ENCODE measurements at regions not wholly inside any gene's neighbourhood (a gene's known extent, or its start where the extent isn't known, plus 50 kb on each side); places are given as distances from the start of the nearest gene placed in this dataset.

DNA sequence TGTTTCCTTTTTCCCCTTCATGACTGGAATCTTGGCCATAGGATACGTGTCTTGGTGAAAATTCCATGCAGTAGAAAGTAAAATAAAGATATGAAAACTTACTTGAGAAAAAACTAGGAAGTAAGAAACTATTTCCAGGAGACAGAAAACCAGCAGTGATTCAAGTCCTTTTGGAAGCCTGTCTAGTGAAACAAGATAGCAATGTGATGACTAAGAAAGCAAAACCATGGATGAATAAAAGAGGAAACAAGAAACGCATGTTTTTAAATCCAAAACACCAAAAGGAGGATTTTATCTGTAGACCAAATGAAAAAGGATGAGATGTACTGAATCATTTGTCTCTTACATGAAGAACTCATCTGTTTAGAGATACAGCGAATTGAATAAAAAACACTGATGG, 1430.0 kb downstream of the ARAP2 start:
- DNase-seq = no peak
- Histone ChIP-seq H3K27me3 (no peaks in the 10 kb centered on the region), H3K9me3 (replicated peaks) (no peaks in the 10 kb centered on the region), H3K4me1 (no peaks in the 10 kb centered on the region), H3K27ac (no peak overlapping the region), H3K36me3 (no peaks in the 10 kb centered on the region), H3K4me3 (no peak overlapping the region)

DNA sequence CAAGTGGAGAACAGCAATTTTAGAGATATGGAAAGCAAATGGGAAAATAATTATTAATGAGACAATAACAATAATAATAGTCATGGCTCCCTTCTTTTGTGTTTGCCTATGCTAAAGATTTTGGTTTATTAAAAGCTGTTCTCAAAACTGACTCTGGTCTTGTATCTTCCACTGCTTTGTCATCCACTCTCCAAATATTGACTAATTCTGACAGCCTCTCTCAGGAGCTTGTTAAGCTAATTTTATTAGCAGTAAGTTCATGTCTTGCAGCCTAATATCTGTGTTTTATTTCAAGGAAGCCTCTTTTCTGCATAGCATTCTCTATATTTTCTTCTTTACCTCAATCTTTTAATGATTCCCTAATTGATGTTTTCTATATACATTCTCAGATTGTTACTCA, 1419.8 kb downstream of the ARAP2 start:
- no peak overlapping the region for H3K4me3 ChIP-seq
- H3K9me3 ChIP-seq (replicated peaks) = no peaks in the 10 kb centered on the region
- H3K36me3 ChIP-seq = no peaks in the 10 kb centered on the region
- DNase-seq = no peak
- H3K4me1 ChIP-seq = no peaks in the 10 kb centered on the region
- H3K27ac ChIP-seq = no peak overlapping the region
- H3K27me3 ChIP-seq = no peaks in the 10 kb centered on the region

DNA sequence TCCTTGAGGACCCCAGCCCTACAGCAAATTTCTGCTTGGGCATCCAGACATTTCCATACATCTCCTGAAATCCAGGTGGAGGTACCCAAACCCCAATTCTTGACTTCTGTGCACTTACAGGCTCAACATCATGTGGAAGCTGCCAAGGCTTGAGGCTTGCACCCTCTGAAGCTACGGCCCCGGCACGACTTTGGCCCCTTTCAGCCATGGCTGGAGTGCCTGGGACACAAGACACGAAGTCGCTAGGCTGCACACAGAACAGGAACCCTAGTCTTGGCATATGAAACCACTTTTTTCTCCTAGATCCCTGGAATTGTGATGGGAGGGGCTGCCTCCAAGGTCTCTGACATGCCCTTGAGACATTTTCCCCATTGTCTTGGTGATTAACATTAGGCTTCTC, 1417.7 kb downstream of the ARAP2 start:
- Histone ChIP-seq H3K9me3 (replicated peaks) (no peaks in the 10 kb centered on the region), H3K27ac (no peak overlapping the region), H3K36me3 (no peaks in the 10 kb centered on the region), H3K27me3 (no peaks in the 10 kb centered on the region), H3K4me3 (no peak overlapping the region), H3K4me1 (no peaks in the 10 kb centered on the region)
- no peak for DNase-seq

DNA sequence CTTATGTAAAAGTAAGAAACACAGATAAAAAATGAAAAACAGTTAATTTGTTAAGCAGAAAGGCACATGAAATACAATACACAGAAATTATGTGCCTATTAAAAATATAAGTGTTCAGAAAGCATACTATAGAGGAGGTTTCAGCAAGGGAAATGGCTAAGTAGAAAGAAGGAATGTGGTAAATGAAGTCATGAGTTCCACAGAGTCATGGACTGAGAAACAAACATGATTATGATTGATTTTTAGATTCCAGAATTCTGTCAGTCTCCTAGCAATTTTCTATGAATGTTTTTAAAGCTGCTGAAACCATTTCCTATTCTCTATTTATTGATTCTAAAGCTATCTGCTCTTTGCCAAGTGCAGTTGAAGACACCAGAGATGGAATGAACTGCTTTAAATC, 1398.4 kb downstream of the ARAP2 start:
- no peaks in the 10 kb centered on the region for H3K36me3 ChIP-seq
- no peaks in the 10 kb centered on the region for H3K9me3 ChIP-seq (replicated peaks)
- H3K4me3 ChIP-seq = no peak overlapping the region
- H3K27ac ChIP-seq = no peak overlapping the region
- H3K4me1 ChIP-seq = no peaks in the 10 kb centered on the region
- no peaks in the 10 kb centered on the region for H3K27me3 ChIP-seq
- no peak for DNase-seq

DNA sequence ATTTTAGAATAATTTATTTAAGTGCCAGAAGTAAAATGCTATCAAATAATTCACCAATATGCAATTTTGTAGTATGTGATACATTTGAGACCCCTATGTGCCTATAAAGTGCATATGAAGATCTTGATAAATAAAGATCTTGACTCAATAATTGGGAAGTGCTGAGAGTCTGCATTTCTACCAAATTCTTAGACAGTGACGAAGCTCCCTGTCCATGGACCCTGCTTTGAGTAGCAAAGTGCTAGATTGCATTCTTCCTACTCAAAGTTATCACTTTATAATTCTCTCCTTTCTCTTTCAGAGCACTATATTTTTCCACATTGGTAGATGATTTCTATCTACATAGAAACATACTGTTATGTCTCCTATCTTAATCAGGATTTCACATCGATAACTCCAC, 1393.9 kb downstream of the ARAP2 start:
- DNase-seq = no peak
- H3K27ac ChIP-seq = no peak overlapping the region
- no peaks in the 10 kb centered on the region for H3K9me3 ChIP-seq (replicated peaks)
- H3K4me1 ChIP-seq = no peaks in the 10 kb centered on the region
- no peaks in the 10 kb centered on the region for H3K27me3 ChIP-seq
- H3K4me3 ChIP-seq = no peak overlapping the region
- no peaks in the 10 kb centered on the region for H3K36me3 ChIP-seq

DNA sequence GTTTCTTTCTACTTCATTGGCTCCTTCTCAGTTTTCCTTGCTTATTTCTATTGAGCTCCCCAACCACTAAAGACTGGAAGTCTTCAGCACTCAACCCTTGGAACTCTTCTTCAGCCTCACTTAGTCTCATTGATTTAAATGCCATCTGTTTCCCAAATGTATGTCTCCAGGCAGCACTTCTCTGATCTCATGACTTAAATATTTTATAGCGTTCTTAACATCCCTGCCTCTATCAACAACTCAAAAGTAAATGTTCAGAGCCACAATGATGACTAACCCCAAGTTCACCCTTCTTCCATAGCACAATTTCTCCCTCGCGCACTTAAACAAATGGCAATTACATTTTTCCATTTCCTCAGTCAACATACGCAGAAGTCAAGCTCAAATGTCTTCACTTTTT, 1393.3 kb downstream of the ARAP2 start:
- Histone ChIP-seq H3K27me3 (no peaks in the 10 kb centered on the region), H3K36me3 (no peaks in the 10 kb centered on the region), H3K4me3 (no peak overlapping the region), H3K4me1 (no peaks in the 10 kb centered on the region), H3K27ac (no peak overlapping the region), H3K9me3 (replicated peaks) (no peaks in the 10 kb centered on the region)
- no peak for DNase-seq

DNA sequence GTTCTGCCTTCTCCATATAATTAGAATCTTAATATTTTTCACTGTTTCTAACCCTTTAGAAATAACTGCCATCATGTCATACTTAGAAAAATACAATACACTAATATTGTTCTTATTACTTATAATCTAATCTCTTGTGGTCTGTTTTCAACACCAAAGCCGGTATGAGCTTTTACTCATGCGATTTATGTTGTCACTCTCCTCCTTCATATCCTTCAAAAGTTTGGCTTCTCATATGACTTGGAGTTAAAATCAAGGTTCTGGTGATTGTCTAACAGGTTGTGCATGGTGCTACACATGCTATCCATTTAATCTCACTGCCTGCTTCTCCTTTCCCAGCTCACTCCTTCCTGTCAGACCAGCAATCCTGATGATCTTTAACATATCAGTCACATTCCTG, 1392.9 kb downstream of the ARAP2 start:
- no peak for DNase-seq
- Histone ChIP-seq H3K27ac (no peak overlapping the region), H3K9me3 (replicated peaks) (no peaks in the 10 kb centered on the region), H3K27me3 (no peaks in the 10 kb centered on the region), H3K36me3 (no peaks in the 10 kb centered on the region), H3K4me1 (no peaks in the 10 kb centered on the region), H3K4me3 (no peak overlapping the region)

DNA sequence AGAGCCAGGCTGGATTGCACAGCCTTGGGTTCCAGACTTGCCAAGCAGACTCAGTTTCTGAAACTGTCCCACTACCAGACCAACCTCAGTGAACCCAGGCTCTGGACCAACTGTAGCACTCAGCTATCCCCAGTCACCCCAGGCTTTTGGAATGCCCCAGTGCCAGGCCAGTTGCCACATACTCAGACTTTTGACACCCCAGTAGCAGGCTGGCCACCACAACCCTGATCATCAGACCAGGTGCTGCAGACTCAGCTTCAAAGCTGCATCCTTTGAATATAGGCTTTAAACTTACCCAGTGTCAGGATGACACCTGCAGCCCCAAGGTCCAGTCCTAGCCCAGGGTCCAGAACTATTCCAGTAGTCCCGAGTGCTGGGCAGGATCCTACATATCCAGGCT, 1389.9 kb downstream of the ARAP2 start:
- Histone ChIP-seq H3K27ac (no peak overlapping the region), H3K27me3 (no peaks in the 10 kb centered on the region), H3K4me3 (no peak overlapping the region), H3K9me3 (replicated peaks) (no peaks in the 10 kb centered on the region), H3K4me1 (no peaks in the 10 kb centered on the region), H3K36me3 (no peaks in the 10 kb centered on the region)
- DNase-seq = no peak

DNA sequence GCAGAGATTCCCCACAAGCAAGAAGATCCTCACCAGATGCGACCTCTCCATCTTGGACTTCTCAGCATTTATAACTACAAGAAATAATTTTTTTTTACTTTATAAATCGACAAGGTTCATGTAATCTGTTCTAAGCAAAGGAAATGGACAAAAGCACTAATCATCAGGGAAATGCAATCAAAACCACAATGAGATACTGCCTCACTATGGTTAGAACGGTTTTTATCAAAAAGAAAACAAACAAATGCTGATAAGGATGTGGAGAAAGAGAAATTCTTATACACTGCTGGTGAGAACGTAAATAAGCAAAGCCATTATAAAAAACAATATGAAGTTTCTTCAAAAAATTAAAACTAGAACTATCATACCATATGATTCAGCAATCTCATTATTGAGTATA, 1382.6 kb downstream of the ARAP2 start:
- no peaks in the 10 kb centered on the region for H3K4me1 ChIP-seq
- DNase-seq = no peak
- 0 out of 2 replicates have a peak, but pooled peaks cover 3% of the 10 kb centered on the region for H3K27me3 ChIP-seq
- H3K9me3 ChIP-seq (replicated peaks) = no peaks in the 10 kb centered on the region
- H3K4me3 ChIP-seq = no peak overlapping the region
- H3K36me3 ChIP-seq = no peaks in the 10 kb centered on the region
- H3K27ac ChIP-seq = no peak overlapping the region

DNA sequence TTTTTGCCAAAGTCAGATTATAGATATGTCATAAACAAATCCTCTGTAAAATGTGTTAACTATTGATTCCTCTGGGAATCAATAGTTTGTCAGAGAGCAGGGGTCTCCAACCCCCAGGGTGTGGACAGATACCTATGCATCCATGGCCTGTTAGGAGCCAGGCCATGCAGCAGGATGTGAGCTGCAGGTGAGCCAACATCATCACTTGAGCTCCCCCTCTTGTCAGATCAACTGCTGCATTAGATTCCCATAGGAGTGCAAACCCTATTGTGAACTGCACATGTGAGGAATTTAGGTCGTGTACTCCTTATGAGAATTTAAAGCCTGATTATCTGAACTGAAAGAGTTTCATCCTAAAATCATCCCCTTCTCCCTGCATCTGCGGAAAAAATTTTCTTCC, 1365.4 kb downstream of the ARAP2 start:
- DNase-seq = no peak
- Histone ChIP-seq H3K4me1 (no peaks in the 10 kb centered on the region), H3K27me3 (no peaks in the 10 kb centered on the region), H3K36me3 (no peaks in the 10 kb centered on the region), H3K27ac (no peak overlapping the region), H3K4me3 (no peak overlapping the region), H3K9me3 (replicated peaks) (no peaks in the 10 kb centered on the region; the same call in 1 of the 2 replicates)

DNA sequence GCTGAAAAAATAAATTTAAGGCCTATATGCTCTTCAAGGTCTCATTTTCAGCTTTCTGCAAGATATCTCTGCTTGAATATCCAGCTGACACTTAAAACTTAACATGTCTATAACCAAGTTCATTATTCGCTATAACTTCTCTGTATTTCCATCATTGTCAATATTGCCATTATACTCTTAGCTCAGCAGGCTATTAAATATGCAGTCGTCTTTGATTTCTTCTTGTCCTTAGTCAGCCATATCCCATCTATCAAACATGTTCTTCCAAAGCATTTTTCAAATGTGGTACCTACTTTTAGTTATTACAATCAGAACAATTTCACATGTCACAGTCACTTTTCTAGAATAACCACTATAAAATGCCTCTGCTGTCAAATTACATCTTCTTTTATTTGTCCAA, 1364.1 kb downstream of the ARAP2 start:
- Histone ChIP-seq H3K4me1 (no peaks in the 10 kb centered on the region), H3K4me3 (no peak overlapping the region), H3K27me3 (no peaks in the 10 kb centered on the region), H3K9me3 (replicated peaks) (no peaks in the 10 kb centered on the region; the same call in 1 of the 2 replicates), H3K27ac (no peak overlapping the region), H3K36me3 (no peaks in the 10 kb centered on the region)
- DNase-seq = no peak

DNA sequence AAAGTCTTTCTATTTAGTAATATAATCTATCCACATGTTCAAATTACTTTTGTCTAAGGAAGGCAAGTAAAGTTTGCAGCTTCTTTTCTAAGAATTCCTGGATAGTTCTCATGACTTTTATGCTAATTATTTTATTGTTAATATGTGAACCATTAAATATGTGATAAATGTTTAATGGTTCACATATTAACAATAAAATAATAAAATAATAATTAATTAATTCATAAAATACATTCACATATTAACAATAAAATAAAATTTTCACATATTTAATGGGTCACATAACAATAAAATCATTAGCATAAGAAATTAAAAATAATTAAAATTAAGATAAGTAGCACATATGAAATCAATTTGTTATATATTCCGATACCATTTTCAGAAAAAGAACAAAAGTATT, 1352.4 kb downstream of the ARAP2 start:
- Histone ChIP-seq H3K27ac (no peak overlapping the region), H3K9me3 (replicated peaks) (no peaks in the 10 kb centered on the region), H3K36me3 (no peaks in the 10 kb centered on the region), H3K4me3 (no peak overlapping the region), H3K4me1 (no peaks in the 10 kb centered on the region), H3K27me3 (no peaks in the 10 kb centered on the region)
- no peak for DNase-seq

DNA sequence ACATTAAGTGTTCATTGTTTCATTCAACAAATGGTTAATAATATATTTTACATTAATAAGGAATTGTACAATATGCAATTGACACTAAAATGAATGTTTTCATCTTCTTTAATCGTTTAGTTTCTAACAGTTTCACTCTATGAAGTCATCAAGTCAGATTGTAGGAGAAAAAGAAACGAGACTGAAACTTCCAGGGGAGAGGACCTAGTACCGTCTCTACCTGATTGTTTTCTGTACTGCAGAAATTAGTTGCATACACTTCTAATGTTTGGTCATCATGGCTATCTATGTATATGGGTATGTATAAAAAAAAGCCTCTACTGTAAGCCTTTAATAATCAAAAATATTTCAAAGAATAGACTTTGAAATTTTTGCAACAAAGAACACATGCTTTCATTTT, 1350.9 kb downstream of the ARAP2 start:
- no peak overlapping the region for H3K4me3 ChIP-seq
- no peaks in the 10 kb centered on the region for H3K4me1 ChIP-seq
- no peaks in the 10 kb centered on the region for H3K36me3 ChIP-seq
- no peaks in the 10 kb centered on the region for H3K27me3 ChIP-seq
- H3K27ac ChIP-seq = no peak overlapping the region
- DNase-seq = no peak
- no peaks in the 10 kb centered on the region for H3K9me3 ChIP-seq (replicated peaks)

DNA sequence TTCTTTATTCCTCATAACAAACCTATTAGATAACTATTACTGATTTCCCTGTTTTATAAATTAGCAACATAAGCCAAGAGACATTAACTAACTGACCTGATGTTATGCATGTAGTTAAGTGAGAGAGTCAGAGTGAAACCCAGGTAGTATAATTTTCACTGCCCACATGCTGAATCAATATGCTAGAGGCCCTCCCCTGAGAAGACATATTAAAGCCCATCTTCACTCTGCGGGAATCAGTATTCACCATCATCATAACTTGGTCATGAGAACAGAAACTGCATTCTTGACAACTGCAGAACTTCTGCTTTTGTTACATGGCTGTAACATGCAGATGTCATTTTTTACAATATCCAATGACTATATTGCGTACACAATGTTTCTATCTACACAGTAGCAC, 1324.3 kb downstream of the ARAP2 start:
- H3K9me3 ChIP-seq (replicated peaks) = no peaks in the 10 kb centered on the region
- no peak overlapping the region for H3K4me3 ChIP-seq
- no peaks in the 10 kb centered on the region for H3K4me1 ChIP-seq
- H3K27me3 ChIP-seq = no peaks in the 10 kb centered on the region
- no peak for DNase-seq
- no peaks in the 10 kb centered on the region for H3K36me3 ChIP-seq
- no peak overlapping the region for H3K27ac ChIP-seq

DNA sequence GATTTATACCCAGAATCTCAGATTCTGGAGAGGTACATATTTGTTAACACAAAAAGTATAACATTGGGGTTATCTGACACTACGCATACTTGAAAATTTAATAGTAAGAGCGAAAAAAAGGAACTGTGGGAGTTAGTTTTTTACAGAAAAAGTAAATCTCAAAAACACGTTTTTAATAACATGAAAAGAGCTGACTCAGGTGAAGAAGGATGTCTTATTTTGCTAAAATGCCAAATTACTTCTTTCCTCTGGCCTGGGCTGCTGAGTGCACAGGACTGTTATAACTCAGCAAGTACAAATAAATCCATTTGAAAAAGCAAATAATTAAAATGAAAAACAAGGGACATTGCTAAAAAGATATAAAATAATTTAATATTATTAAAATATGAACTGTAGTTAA, 1322.9 kb downstream of the ARAP2 start:
- no peak for DNase-seq
- Histone ChIP-seq H3K36me3 (no peaks in the 10 kb centered on the region), H3K9me3 (replicated peaks) (no peaks in the 10 kb centered on the region), H3K27me3 (no peaks in the 10 kb centered on the region), H3K4me3 (no peak overlapping the region), H3K27ac (no peak overlapping the region), H3K4me1 (no peaks in the 10 kb centered on the region)

DNA sequence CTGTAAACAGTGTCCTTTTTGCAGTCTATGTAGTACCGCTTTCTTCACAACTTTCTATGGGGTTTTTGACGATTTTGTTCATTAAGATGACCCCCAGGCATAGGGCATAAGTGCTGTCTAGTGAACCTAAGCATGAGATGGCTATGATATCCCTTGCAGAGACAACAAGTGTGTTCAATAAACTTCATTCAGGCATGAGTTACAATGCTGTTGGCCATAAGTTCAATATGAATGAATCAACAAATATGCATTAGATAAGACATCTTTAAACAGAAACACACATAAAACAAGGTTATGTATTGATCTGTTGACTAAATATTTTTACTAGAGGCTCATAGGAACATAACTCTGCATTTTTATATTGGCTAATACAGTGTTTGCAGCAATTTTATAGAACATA, 1322.0 kb downstream of the ARAP2 start:
- H3K4me1 ChIP-seq = no peaks in the 10 kb centered on the region
- H3K4me3 ChIP-seq = no peak overlapping the region
- H3K36me3 ChIP-seq = no peaks in the 10 kb centered on the region
- DNase-seq = no peak
- no peak overlapping the region for H3K27ac ChIP-seq
- no peaks in the 10 kb centered on the region for H3K9me3 ChIP-seq (replicated peaks)
- no peaks in the 10 kb centered on the region for H3K27me3 ChIP-seq

DNA sequence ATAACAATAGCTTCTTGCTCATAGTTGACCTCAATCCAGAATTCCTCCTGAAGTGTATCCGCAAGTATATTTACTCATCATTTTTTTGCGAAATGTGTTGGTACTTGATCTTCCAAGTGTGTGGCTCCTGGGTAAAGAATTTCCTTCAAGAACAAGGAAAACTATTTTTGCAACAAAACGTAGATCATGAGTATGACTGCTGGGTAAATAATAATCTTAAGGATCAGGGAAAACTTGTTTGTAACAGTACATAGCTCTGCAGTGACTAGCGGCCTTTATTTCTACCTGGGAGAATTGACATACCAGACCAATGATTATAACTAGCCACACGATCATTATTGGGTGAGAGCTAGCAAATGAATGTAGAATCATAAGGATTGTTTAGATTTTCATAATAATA, 1311.7 kb downstream of the ARAP2 start:
- H3K4me1 ChIP-seq = no peaks in the 10 kb centered on the region

More for the DNA sequence above, 1311.7 kb downstream of the ARAP2 start:
- Histone ChIP-seq H3K27me3 (no peaks in the 10 kb centered on the region), H3K4me3 (no peak overlapping the region), H3K9me3 (replicated peaks) (no peaks in the 10 kb centered on the region), H3K27ac (no peak overlapping the region), H3K36me3 (no peaks in the 10 kb centered on the region)
- no peak for DNase-seq
